ENCODE measurements at regions not wholly inside any gene's neighbourhood (a gene's known extent, or its start where the extent isn't known, plus 50 kb on each side); places are given as distances from the start of the nearest gene placed in this dataset.
A peak's percentile ranks its signal among the peaks of the same experiment; 100 is the strongest.
"Not testable (repeated sequence)": the region's sequence is repeated elsewhere in the genome, so short reads cannot be mapped to it uniquely, and the experiment has no call there.

- H3K9me3 Mint-ChIP-seq, result no peaks in the 10 kb centered on the region
- peak overlapping the region in 1 of 2 donors; percentile 83 for H3K27ac Mint-ChIP-seq
- DNase-seq (no peak), ATAC-seq (no peak)
- peaks cover 5% of the 10 kb centered on the region for H3K27me3 Mint-ChIP-seq
- H3K4me1 Mint-ChIP-seq, result no peaks in the 10 kb centered on the region
- no peak overlapping the region for H3K4me3 Mint-ChIP-seq
These were observed 50.9 kb upstream of the UBASH3B start for GRCh38 chr11:122604621-122605020.

GRCh38 chr11:122601141-122602125 is 54.1 kb upstream of the UBASH3B start:
- H3K27me3 Mint-ChIP-seq, result peaks cover 10% of the 10 kb centered on the region
- no peak for ATAC-seq
- H3K27ac Mint-ChIP-seq, result no peak overlapping the region
- H3K4me1 Mint-ChIP-seq, result no peaks in the 10 kb centered on the region
- DNase-seq, result no peak
- no peak overlapping the region for H3K4me3 Mint-ChIP-seq
- H3K9me3 Mint-ChIP-seq, result no peaks in the 10 kb centered on the region

DNA sequence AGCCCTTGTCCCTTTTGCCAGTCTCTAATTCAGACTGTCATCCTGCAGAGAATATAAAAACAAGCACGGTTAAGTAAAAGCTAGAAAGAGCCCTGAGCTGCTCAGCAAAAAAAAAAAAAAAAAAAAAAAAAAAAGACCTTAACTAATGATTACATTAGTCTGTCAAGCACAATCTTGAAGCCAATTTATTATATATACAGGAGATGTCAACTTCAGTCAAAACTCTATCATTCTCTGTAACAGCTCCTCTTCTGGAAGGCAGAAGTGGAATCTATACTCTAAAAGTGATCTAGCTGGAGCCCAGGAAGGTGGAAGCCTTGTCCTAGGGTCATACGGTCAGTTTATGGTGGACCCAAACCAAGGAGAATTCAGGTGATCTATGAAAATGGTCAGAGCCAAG is 55.2 kb upstream of the UBASH3B start:
- H3K27me3 Mint-ChIP-seq, result peaks cover 10% of the 10 kb centered on the region
- ATAC-seq (no peak), DNase-seq (no peak)
- H3K27ac Mint-ChIP-seq, result no peak overlapping the region
- no peaks in the 10 kb centered on the region for H3K9me3 Mint-ChIP-seq
- H3K4me3 Mint-ChIP-seq, result no peak overlapping the region
- H3K4me1 Mint-ChIP-seq, result no peaks in the 10 kb centered on the region

DNA sequence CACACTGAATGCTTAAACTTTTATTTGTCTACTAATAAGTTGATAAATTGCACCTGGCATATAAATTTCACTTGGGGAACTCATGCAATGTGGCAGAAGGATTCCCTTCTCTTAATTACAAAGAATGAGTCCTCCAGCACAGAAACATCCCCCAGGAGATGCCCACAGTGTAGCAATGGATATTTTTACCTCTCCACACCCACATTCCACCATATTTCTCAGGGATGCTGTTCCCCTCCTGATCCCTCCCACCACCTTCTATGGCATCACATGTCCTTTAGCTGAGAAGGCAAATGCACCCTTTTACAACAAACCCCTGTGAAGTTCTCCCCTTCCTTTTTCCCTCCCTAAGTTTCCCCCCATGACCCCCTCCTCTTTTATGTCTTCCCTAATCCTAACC is 56.1 kb upstream of the UBASH3B start:
- Mint-ChIP-seq H3K27ac (no peak overlapping the region), H3K4me3 (no peak overlapping the region), H3K27me3 (peaks cover 10% of the 10 kb centered on the region), H3K4me1 (no peaks in the 10 kb centered on the region), H3K9me3 (no peaks in the 10 kb centered on the region)
- no peak for ATAC-seq
- DNase-seq, result no peak

DNA sequence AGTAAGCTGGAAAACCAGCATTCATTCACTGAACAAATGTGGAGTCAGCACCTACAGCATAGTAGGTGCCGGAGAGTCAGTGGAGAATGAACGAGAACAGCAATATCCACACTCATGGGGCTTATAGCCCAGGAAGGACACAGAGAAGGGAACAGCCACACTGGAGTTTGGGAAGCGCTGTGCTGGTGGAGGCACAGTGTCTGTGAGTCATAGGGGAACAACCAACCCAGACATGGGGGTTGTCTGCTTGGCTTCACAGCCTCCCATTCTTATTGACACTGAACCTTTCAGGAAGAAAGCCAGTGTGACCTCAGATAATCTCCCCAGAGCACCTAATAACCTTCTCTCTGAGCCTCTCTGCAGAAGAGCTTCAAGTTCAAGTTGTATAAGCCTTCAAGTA is 56.6 kb upstream of the UBASH3B start:
- peaks cover 10% of the 10 kb centered on the region for H3K27me3 Mint-ChIP-seq
- H3K27ac Mint-ChIP-seq, result no peak overlapping the region
- no peaks in the 10 kb centered on the region for H3K4me1 Mint-ChIP-seq
- no peak overlapping the region for H3K4me3 Mint-ChIP-seq
- no peak for ATAC-seq
- H3K9me3 Mint-ChIP-seq, result no peaks in the 10 kb centered on the region
- DNase-seq, result no peak

DNA sequence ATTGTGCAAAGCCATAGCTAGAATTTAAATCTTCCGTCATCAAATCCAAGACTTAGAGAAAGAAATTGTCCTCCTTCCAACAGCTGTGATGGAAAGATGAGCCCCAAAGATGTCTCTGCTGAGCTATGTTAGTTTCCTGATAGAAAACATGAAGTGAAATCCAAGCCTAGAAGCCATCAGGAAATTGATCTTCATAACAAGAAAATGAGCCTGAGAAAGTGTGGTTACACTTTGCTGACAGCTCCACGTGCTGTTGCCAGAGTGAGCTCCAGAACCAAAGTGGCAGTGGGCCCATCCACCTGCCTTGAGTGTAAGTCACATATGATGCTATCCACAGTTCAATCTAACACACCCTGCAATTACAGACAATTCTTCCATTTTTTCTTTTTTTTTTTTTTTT is 58.0 kb upstream of the UBASH3B start:
- no peaks in the 10 kb centered on the region for H3K4me1 Mint-ChIP-seq
- H3K27me3 Mint-ChIP-seq, result peaks cover 19% of the 10 kb centered on the region
- no peak overlapping the region for H3K4me3 Mint-ChIP-seq
- H3K27ac Mint-ChIP-seq, result no peak overlapping the region
- H3K9me3 Mint-ChIP-seq, result no peaks in the 10 kb centered on the region
- DNase-seq (no peak), ATAC-seq (no peak)

DNA sequence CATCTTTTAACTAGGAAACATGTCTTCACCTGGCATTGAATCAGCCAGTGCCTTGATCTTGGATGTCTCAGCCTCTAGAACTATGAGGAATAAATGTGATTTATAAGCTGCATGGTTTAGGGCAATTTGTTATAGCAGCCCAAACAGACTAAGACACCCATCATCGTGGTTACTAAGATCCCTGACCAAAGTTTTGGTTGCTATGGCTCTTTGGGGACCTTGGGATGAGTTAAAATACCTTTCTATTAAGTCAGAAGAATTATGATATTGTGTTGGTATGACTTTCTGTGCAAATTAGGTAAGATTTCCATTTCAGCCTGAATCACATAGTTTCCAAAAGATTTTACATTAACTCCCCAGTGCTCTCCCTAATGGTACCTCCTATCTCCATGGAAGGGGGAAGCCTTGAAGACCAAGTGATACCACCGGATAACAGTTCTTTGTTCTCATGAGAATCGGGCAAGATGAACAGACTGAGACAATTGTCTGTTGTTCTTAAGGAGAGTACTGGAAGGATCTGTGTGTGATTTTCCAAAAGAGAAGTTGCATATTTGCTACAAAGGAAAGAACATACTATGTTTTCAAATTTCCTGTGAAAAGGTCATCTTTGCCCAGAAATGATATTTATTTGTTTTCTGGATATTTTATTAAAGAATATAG is 60.4 kb upstream of the UBASH3B start:
- ATAC-seq (no peak), DNase-seq (no peak)
- Mint-ChIP-seq H3K27ac (no peak overlapping the region), H3K9me3 (no peaks in the 10 kb centered on the region), H3K4me3 (no peak overlapping the region), H3K4me1 (no peaks in the 10 kb centered on the region), H3K27me3 (peaks cover 36% of the 10 kb centered on the region)

DNA sequence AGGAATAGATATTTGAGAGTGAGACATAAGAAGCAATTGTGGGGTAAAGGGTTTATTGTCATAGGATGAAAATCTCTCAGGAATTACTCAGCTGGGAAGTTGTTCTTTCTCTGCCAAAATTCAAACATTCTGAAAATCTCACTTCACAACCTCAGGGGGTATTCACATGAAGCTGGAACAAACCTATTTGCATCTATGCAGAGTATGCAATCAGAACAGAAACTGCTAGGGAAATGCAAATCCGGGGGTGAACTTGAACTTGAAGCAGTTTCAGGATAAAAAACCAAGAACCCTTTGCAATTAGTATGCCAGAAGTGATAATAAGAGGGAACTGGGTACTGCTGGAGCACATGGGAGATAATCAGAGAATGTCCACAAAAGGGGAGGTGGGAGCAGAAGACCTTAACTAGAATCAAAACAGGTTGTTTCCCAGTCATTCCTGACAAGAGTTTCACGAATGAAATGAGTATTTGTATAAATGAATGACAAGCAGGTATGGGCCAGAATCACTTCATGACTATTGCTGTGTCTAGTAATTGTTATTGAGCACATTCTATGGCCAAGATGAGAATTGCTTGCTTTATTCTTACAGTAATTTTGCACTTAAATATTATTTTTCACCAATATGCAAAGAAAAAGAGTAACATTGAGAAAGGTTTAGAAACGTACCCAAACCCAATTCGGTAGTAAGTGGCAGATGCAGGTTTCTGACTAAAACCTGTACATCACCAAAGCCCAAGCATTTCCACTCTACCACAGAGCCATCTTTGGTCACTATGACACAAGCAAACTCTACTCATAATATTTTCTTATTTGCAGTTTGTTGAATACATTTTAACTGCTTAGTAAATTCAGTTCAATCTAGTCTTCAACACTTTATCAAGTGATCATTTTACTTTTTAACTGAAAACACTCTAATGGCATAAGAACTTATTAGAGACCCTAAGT is 61.8 kb upstream of the UBASH3B start:
- Mint-ChIP-seq H3K9me3 (no peaks in the 10 kb centered on the region), H3K27ac (no peak overlapping the region), H3K4me3 (no peak overlapping the region), H3K4me1 (no peaks in the 10 kb centered on the region), H3K27me3 (peaks cover 32% of the 10 kb centered on the region)
- DNase-seq (no peak), ATAC-seq (peak; percentile 28)

DNA sequence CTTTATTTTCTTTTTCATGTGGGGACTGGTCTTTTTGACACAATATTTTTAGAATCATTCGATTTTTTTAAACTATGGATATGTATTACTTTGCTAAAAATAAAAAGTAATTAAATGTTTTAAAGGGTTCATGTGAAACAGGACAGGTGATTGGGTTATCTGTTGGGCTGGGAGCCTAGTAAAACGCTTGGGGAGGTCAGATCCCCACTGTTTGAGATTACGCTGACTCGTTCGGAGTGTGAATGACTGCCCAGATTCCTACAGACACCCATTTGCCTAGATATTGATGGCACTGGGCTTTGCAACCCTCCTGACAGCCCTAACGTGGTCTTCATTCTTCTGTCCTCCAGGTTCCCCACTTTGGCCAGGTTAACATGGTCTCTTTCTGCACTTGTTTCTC is 62.9 kb upstream of the UBASH3B start:
- Mint-ChIP-seq H3K27ac (no peak overlapping the region), H3K4me1 (no peaks in the 10 kb centered on the region), H3K9me3 (no peaks in the 10 kb centered on the region), H3K4me3 (no peak overlapping the region), H3K27me3 (peaks cover 32% of the 10 kb centered on the region)
- ATAC-seq (no peak), DNase-seq (no peak)

DNA sequence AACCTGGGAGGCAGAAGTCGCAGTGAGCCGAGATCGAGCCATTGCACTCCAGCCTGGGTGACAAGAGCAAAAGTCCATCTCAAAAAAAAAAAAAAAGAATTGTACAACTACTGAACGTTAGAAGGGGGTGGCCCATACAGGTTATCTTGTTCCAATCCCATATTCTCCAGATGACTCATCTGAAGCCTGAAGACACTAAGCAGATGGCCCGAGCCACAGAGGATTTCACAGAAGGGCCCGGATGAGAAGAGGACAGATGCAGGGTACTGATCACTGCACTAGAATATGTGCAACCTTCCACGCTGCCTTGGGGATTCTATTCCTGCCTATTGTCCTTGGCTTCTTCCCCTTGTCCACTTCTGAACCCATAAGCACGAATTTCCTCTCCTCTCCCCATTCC is 70.9 kb upstream of the UBASH3B start:
- H3K27me3 Mint-ChIP-seq, result peaks cover 2% of the 10 kb centered on the region
- H3K4me1 Mint-ChIP-seq, result peaks cover 16% of the 10 kb centered on the region
- no peak overlapping the region for H3K27ac Mint-ChIP-seq
- no peak for DNase-seq
- no peak for ATAC-seq
- no peak overlapping the region for H3K4me3 Mint-ChIP-seq
- peaks cover 0 to 9% of the 10 kb centered on the region in 2 donors for H3K9me3 Mint-ChIP-seq

DNA sequence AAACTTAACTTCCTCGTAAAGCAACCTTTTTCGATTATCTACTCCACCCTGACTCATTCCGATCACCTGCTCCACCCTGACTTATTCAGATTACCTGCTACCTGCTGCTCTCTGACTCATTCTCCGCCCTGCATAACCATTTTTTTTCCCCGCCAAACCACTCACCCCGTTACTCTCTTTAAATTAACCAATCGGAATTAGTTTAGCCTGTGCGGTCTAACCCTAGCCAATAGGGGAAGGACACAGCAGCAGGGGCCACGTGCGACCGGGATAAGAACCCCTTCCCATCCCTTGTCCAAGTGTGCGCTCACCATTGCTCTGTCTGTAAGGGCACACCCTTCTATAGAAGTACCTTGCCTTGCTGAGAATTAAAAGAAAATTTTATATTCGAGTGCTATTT is 75.5 kb upstream of the UBASH3B start:
- ATAC-seq, H3K4me3 Mint-ChIP-seq, H3K9me3 Mint-ChIP-seq, DNase-seq, H3K27me3 Mint-ChIP-seq: not testable (repeated sequence)
- Mint-ChIP-seq H3K27ac (peak overlapping the region in 1 of 2 donors; percentile 60), H3K4me1 (peaks cover 16% of the 10 kb centered on the region)

DNA sequence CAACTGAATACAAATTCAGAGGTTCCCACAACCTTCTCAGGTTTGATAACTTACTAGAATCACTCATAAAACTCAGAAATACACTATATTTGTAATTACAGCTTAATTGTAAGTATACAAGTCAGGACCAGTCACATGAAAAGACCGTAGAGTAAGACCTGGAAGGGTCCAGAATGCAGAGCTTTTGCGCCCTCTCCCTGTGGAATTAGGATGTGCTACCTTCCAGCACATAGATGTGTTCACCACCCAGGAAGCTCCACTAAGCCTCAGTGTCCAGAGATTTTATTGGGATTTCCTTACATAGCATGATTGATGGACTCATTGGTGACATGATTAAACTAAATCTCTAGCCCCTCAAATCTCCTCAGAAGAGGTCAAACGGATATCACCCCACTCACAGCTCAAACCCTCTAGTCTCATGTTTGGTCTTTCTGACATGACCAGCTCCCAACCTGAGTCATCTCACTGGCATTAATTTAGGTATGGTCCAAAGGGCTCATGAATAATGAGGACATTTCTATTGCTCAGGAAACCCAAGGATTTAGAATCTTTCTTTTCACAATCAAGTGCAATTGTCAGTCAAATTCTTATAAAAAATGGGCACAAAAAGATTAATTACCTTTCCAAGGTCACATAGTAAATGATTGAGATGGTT is 77.2 kb upstream of the UBASH3B start:
- Mint-ChIP-seq H3K27me3 (no peaks in the 10 kb centered on the region), H3K27ac (no peak overlapping the region), H3K4me3 (no peak overlapping the region), H3K9me3 (no peaks in the 10 kb centered on the region), H3K4me1 (peaks cover 16% of the 10 kb centered on the region)
- ATAC-seq, result no peak
- DNase-seq, result no peak

DNA sequence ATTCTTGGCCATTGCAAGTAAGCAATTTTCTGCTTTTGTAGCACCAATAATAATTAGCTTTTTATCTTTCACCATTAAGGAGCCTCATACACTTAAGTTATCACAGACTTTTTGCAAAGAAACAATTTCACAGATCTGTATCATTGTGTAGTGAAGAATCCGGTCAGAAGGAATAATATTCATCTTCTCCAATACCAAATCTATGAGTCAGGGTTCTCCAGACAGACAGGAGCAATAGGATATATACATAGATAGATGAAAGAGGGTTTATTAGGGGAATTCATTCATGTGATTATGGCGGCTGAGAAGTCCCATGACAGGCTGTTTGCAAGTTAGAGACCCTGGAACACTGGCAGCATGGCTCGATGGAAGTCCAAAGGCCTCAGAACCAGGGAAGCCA is 82.9 kb upstream of the UBASH3B start:
- H3K27me3 Mint-ChIP-seq, result no peaks in the 10 kb centered on the region
- no peak overlapping the region for H3K4me3 Mint-ChIP-seq
- H3K27ac Mint-ChIP-seq, result no peak overlapping the region
- ATAC-seq, result no peak
- no peak for DNase-seq
- H3K9me3 Mint-ChIP-seq, result no peaks in the 10 kb centered on the region
- no peaks in the 10 kb centered on the region for H3K4me1 Mint-ChIP-seq

GRCh38 chr11:122563761-122564160 is 91.8 kb upstream of the UBASH3B start:
- no peak for ATAC-seq
- Mint-ChIP-seq H3K27ac (no peak overlapping the region), H3K27me3 (peaks cover 32% of the 10 kb centered on the region), H3K4me1 (no peaks in the 10 kb centered on the region), H3K4me3 (no peak overlapping the region), H3K9me3 (no peaks in the 10 kb centered on the region)
- no peak for DNase-seq

DNA sequence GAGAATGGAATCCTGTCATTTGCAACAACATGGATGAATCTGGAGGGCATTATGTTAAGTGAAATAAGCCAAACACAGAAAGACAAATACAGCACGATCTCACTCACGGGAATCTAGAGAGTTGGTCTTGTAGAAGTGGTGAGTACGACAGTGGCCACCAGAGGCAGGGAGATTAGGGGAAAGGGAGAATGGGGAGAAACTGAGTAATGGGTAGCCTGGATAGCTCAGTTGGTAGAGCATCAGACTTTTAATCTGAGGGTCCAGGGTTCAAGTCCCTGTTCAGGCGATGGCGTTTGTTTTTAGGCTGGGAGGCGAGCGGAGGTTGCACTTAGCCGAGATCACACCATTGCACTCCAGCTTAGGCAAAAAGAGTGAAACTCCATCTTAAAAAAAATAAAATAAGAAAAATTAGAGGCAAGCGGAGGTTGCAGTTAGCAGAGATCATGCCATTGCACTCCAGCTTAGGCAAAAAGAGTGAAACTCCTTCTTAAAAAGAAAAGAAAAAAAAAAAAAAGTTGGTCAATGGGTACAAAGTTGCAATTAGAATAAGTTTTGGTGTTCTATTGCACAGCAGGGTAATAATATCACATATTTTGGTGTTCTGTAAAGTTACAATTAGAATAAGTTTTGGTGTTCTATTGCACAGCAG is 95.7 kb upstream of the UBASH3B start:
- Mint-ChIP-seq H3K4me3 (no peak overlapping the region), H3K27me3 (peaks cover 31% of the 10 kb centered on the region), H3K9me3 (no peaks in the 10 kb centered on the region), H3K27ac (peak overlapping the region in 1 of 2 donors; percentile 14), H3K4me1 (no peaks in the 10 kb centered on the region)
- DNase-seq (no peak), ATAC-seq (no peak)

Measured in stimulated activated naive CD8-positive, alpha-beta T cell treated with anti-CD3 and anti-CD28 coated beads, Interleukin-15, amount 100 ng/mL, for 72 hours (primary cell).